ENCODE measurements at regions not wholly inside any gene's neighbourhood (a gene's known extent, or its start where the extent isn't known, plus 50 kb on each side); places are given as distances from the start of the nearest gene placed in this dataset.

- Mint-ChIP-seq H3K27ac (peak overlapping the region; percentile 65), H3K9me3 (no peaks in the 10 kb centered on the region), H3K27me3 (peaks cover 3% of the 10 kb centered on the region), H3K4me3 (peak overlapping the region; percentile 75), H3K4me1 (peaks cover 4% of the 10 kb centered on the region), H3K36me3 (no peaks in the 10 kb centered on the region)
- peak; percentile 56 for ATAC-seq (ENCODE audit: low read depth)
- no peak for DNase-seq (ENCODE audit: low spot score in 2 of 2)
Measured at GRCh38 chr3:13149330-13150108, 76.3 kb upstream of the IQSEC1 start.

- H3K36me3 Mint-ChIP-seq, result no peaks in the 10 kb centered on the region
- H3K27me3 Mint-ChIP-seq, result peaks cover 3% of the 10 kb centered on the region
- no peak overlapping the region for H3K27ac Mint-ChIP-seq
- peaks cover 4% of the 10 kb centered on the region for H3K4me1 Mint-ChIP-seq
- H3K4me3 Mint-ChIP-seq, result no peak overlapping the region
- DNase-seq (ENCODE audit: low spot score in 2 of 2) (no peak), ATAC-seq (ENCODE audit: low read depth) (no peak)
- H3K9me3 Mint-ChIP-seq, result no peaks in the 10 kb centered on the region
Measured at GRCh38 chr3:13148561-13149329, 75.5 kb upstream of the IQSEC1 start.

- H3K36me3 Mint-ChIP-seq, result no peaks in the 10 kb centered on the region
- ATAC-seq (ENCODE audit: low read depth) (no peak), DNase-seq (ENCODE audit: low spot score in 2 of 2) (no peak)
- H3K9me3 Mint-ChIP-seq, result no peaks in the 10 kb centered on the region
- peaks cover 3% of the 10 kb centered on the region for H3K27me3 Mint-ChIP-seq
- H3K4me1 Mint-ChIP-seq, result peaks cover 4% of the 10 kb centered on the region
- H3K4me3 Mint-ChIP-seq, result no peak overlapping the region
- no peak overlapping the region for H3K27ac Mint-ChIP-seq
Measured at GRCh38 chr3:13148126-13148525, 74.9 kb upstream of the IQSEC1 start.

- no peak for ATAC-seq (ENCODE audit: low read depth)
- Mint-ChIP-seq H3K9me3 (no peaks in the 10 kb centered on the region), H3K4me3 (no peak overlapping the region), H3K4me1 (peaks cover 4% of the 10 kb centered on the region), H3K36me3 (no peaks in the 10 kb centered on the region), H3K27me3 (peaks cover 5% of the 10 kb centered on the region), H3K27ac (no peak overlapping the region)
- DNase-seq (ENCODE audit: low spot score in 2 of 2), result no peak
Measured at GRCh38 chr3:13147344-13147743, 74.1 kb upstream of the IQSEC1 start.

- Mint-ChIP-seq H3K9me3 (no peaks in the 10 kb centered on the region), H3K27me3 (peaks cover 6% of the 10 kb centered on the region), H3K36me3 (no peaks in the 10 kb centered on the region), H3K27ac (no peak overlapping the region), H3K4me3 (no peak overlapping the region), H3K4me1 (peaks cover 4% of the 10 kb centered on the region)
- DNase-seq (ENCODE audit: low spot score in 2 of 2), result no peak
- no peak for ATAC-seq (ENCODE audit: low read depth)
Measured at GRCh38 chr3:13146643-13147143, 73.5 kb upstream of the IQSEC1 start.

- DNase-seq (ENCODE audit: low spot score in 2 of 2) (no peak), ATAC-seq (ENCODE audit: low read depth) (no peak)
- H3K27me3 Mint-ChIP-seq, result peaks cover 10% of the 10 kb centered on the region
- peaks cover under 1% of the 10 kb centered on the region for H3K36me3 Mint-ChIP-seq
- no peak overlapping the region for H3K27ac Mint-ChIP-seq
- no peak overlapping the region for H3K4me3 Mint-ChIP-seq
- no peaks in the 10 kb centered on the region for H3K9me3 Mint-ChIP-seq
- peaks cover 4% of the 10 kb centered on the region for H3K4me1 Mint-ChIP-seq
Measured at GRCh38 chr3:13145826-13146642, 72.8 kb upstream of the IQSEC1 start.

DNA sequence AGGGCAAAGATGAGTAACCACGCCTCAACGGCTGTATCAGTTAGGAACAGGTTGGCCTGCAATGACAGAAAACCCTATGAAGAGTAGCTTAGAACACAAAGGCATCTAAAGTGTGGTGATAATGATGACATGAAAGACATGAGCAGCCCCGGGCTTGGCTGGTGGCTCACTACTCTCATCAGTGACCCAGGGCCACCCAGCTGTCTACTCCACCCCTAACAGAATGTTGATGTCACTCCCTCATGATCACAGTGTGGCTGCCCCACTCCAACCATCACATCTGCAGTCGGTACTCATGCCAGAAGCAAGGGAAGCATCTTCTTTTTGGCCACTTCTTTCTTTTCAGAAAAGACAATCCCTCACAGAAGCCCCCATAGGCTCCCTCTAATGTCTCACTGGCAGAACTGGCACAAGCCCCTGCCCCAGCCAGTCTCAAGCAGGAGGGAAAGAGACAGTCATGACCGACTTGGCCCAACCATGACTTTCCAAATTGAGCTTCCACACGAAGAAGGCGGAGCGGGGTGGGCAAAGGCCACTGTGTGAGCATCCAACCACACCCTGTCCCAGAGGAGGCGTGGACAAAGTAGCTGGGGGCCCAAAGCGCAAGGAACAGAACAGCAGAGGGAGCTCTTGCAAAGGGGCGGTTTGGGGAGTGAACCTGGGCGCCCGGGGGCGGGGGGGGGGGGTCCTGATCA is 72.0 kb upstream of the IQSEC1 start:
- Mint-ChIP-seq H3K27me3 (peaks cover 12% of the 10 kb centered on the region), H3K27ac (no peak overlapping the region)

DNA sequence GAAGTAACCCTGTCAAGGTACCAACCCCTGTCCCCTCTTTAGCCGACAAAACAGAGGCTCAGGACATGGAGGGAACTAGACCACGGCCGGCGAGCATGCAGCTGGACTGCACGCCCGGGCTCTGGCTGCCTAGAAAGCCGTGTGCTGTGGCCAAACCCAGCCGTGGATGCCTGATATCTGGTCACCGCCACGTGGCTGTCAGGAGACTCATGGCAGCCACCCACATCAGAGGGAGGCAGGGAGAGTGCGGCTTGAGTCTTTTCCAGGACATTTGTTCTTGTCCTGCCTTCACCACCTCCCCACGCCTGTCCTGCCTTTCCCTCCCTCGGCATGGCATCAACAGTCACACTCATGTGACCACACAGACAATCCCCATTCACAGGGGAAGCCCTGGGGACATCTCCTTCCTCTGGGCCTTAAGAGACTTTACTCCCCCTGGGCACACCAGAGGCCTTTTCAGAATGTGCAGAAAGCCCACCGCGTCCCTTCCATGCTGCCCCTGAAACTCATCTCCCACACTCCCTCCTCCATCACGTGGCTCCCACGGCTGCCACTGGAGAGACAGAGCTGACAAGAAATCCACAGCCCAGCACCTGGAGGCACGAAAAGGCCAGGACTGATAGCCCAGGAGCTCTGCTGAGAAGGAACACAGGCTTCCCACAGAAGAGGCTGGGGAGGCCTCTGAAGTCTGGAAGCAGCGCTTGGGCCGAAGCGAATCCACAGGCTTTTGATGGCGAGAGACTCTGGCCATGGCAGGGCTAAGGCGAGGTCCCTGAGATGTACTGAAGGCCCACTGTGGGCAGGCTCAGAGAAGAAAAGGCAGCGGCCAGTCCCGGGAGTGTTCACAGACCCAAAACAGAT is 71.2 kb upstream of the IQSEC1 start:
- no peak for ATAC-seq (ENCODE audit: low read depth)

More for the DNA sequence above, 72.0 kb upstream of the IQSEC1 start:
- Mint-ChIP-seq H3K4me1 (peaks cover 4% of the 10 kb centered on the region), H3K4me3 (no peak overlapping the region), H3K36me3 (peaks cover 2% of the 10 kb centered on the region), H3K9me3 (no peaks in the 10 kb centered on the region)
- DNase-seq (ENCODE audit: low spot score in 2 of 2), result no peak
- no peak for ATAC-seq (ENCODE audit: low read depth)

GRCh38 chr3:13143381-13144004 is 70.3 kb upstream of the IQSEC1 start:
- Mint-ChIP-seq H3K36me3 (peaks cover 2% of the 10 kb centered on the region), H3K4me1 (peaks cover 2% of the 10 kb centered on the region), H3K27me3 (peaks cover 15% of the 10 kb centered on the region), H3K9me3 (no peaks in the 10 kb centered on the region), H3K4me3 (no peak overlapping the region), H3K27ac (no peak overlapping the region)
- ATAC-seq (ENCODE audit: low read depth) (no peak), DNase-seq (ENCODE audit: low spot score in 2 of 2) (no peak)

More for the DNA sequence above, 71.2 kb upstream of the IQSEC1 start:
- Mint-ChIP-seq H3K4me3 (no peak overlapping the region), H3K36me3 (peaks cover 2% of the 10 kb centered on the region), H3K4me1 (no peaks in the 10 kb centered on the region), H3K27me3 (peaks cover 15% of the 10 kb centered on the region), H3K27ac (no peak overlapping the region), H3K9me3 (no peaks in the 10 kb centered on the region)
- DNase-seq (ENCODE audit: low spot score in 2 of 2), result no peak

GRCh38 chr3:13142552-13143380 is 69.5 kb upstream of the IQSEC1 start:
- Mint-ChIP-seq H3K9me3 (no peaks in the 10 kb centered on the region), H3K27me3 (peaks cover 15% of the 10 kb centered on the region), H3K4me3 (no peak overlapping the region), H3K4me1 (peaks cover 2% of the 10 kb centered on the region), H3K27ac (no peak overlapping the region), H3K36me3 (peaks cover 2% of the 10 kb centered on the region)
- ATAC-seq (ENCODE audit: low read depth), result no peak
- DNase-seq (ENCODE audit: low spot score in 2 of 2), result no peak

- Mint-ChIP-seq H3K9me3 (no peaks in the 10 kb centered on the region), H3K27ac (no peak overlapping the region), H3K27me3 (peaks cover 15% of the 10 kb centered on the region), H3K4me3 (no peak overlapping the region), H3K36me3 (peaks cover 2% of the 10 kb centered on the region), H3K4me1 (peaks cover 2% of the 10 kb centered on the region)
- ATAC-seq (ENCODE audit: low read depth) (no peak), DNase-seq (ENCODE audit: low spot score in 2 of 2) (no peak)
Measured at GRCh38 chr3:13141991-13142412, 68.8 kb upstream of the IQSEC1 start.

DNA sequence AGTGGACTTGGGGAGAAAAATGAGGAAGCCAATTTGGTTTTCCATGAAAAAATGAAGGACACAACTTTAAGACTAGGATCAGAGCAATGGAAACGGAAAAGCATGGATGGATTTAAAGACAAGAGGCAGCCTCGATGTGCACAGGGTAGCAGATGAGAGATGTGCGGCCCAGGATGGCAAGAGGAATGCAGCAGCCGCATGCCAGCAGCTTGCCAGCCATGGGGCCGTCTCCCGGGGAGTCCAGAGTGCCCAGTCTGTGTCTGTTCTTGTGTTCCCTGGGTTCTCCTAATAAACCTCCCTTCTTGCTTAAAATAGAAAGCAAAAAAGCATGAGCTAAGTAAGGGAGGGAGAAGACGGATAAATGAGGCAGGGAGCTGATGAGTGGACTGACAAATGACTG is 68.0 kb upstream of the IQSEC1 start:
- Mint-ChIP-seq H3K36me3 (peaks cover 2% of the 10 kb centered on the region), H3K27me3 (peaks cover 19% of the 10 kb centered on the region), H3K9me3 (no peaks in the 10 kb centered on the region), H3K4me1 (peaks cover 2% of the 10 kb centered on the region), H3K4me3 (no peak overlapping the region), H3K27ac (no peak overlapping the region)
- no peak for DNase-seq (ENCODE audit: low spot score in 2 of 2)
- ATAC-seq (ENCODE audit: low read depth), result no peak

Data from memory B cell (primary cell).